HEK293T (cell line): ENCODE measurements at regions not wholly inside any gene's neighbourhood (a gene's known extent, or its start where the extent isn't known, plus 50 kb on each side); places are given as distances from the start of the nearest gene placed in this dataset.

Experiments
- HDGF ChIP-seq: fragments of 450-650 bp; IDR thresholded peaks from 2 replicates; pipeline ENCODE4 v1.6.1; 2017; ENCODE audit warnings: antibody characterized with exemption, borderline replicate concordance
- NFRKB ChIP-seq: fragments of 450-650 bp; IDR thresholded peaks from 2 replicates; pipeline ENCODE4 v1.6.1; 2016; ENCODE audit warnings: mild to moderate bottlenecking, moderate library complexity
- SP1 ChIP-seq: fragments of 450-650 bp; IDR thresholded peaks from 2 replicates; pipeline ENCODE4 v1.6.1; 2017
- TARDBP ChIP-seq: fragments of 450-650 bp; IDR thresholded peaks from 2 replicates; pipeline ENCODE4 v1.6.1; 2016

- TF ChIP-seq HDGF, result no peak
- TF ChIP-seq SP1, result no peak
- no peak for TF ChIP-seq NFRKB
- no peak for TF ChIP-seq TARDBP
Observed at GRCh38 chr17:77884019-77884418, 74.5 kb upstream of the TNRC6C start.
